B cell (primary cell): ENCODE measurements at regions not wholly inside any gene's neighbourhood (a gene's known extent, or its start where the extent isn't known, plus 50 kb on each side); places are given as distances from the start of the nearest gene placed in this dataset.

ENCODE experiments used
- ATAC-seq: fragments of 200-7000 bp; cut with Tn5 transposase; one replicate; pipeline ENCODE4 v1.10.0; 2021; ENCODE audit warnings: low read depth, mild to moderate bottlenecking, moderate number of reproducible peaks, moderate library complexity
- CTCF ChIA-PET: fragments of 350-600 bp; sonication (Branson Sonifier 250); formaldehyde crosslinking; loops from one replicate; lab custom pipeline; 2021; ENCODE audit warnings: antibody characterized with exemption, inconsistent platforms; lab: Charles Lee
- POLR2A ChIA-PET: fragments of 350-600 bp; sonication (Branson Sonifier 250); formaldehyde crosslinking; loops from one replicate; lab custom pipeline; 2021; ENCODE audit warnings: antibody characterized with exemption; lab: Charles Lee
- DNase-seq: peaks from one replicate; pipeline ENCODE4 v3.0.0; 2013
- H2AFZ ChIP-seq: 2 replicates; pipeline ENCODE4 v1.6.1; 2012; ENCODE audit warnings: mild to moderate bottlenecking, low read depth, low read length; ENCODE audit not compliant: insufficient read depth, poor library complexity, severe bottlenecking
- H3K27ac ChIP-seq, 2 donors: 1 replicate in 1 of 2; 2 replicates in 1 of 2; pipeline ENCODE4 v1.5.1; 2012 to 2013; ENCODE audit warnings: low read length in 2 of 2, mild to moderate bottlenecking in 2 of 2, moderate library complexity in 1 of 2
- H3K27me3 ChIP-seq, 4 experiments: fragments of 200-600 bp in 1 of 4; sonication (generic) in 1 of 4; replicated peaks in 1 of 4; 1 replicate in 2 of 4; 2 replicates in 2 of 4; pipeline versions ENCODE4 v1.6.1 to v1.7.0; 2013 to 2016; ENCODE audit warnings: low read length in 3 of 4, mild to moderate bottlenecking in 2 of 4, mixed read lengths in 1 of 4, moderate library complexity in 1 of 4; ENCODE audit not compliant: insufficient read depth in 4 of 4, control insufficient read depth in 3 of 4; ENCODE audit errors: control extremely low read depth in 1 of 4
- H3K36me3 ChIP-seq, 2 experiments: replicated peaks in 1 of 2; 1 replicate in 1 of 2; 2 replicates in 1 of 2; pipeline versions ENCODE4 v1.6.1 to v1.7.1; 2013; ENCODE audit warnings: low read length in 1 of 2; ENCODE audit not compliant: insufficient read depth in 2 of 2, control insufficient read depth in 1 of 2; ENCODE audit errors: control extremely low read depth in 1 of 2, extremely low read depth in 1 of 2
- H3K4me1 ChIP-seq, 2 donors: fragments of 200-600 bp in 1 of 2; sonication (generic) in 1 of 2; 1 replicate in 1 of 2; 2 replicates in 1 of 2; pipeline versions ENCODE4 v1.5.1 to v1.6.1; 2013 to 2017; ENCODE audit warnings: low read length in 2 of 2; ENCODE audit not compliant: control insufficient read depth in 2 of 2, insufficient read depth in 2 of 2
- H3K4me2 ChIP-seq: replicated peaks from 2 replicates; pipeline ENCODE3; 2012; ENCODE audit warnings: mild to moderate bottlenecking, low read depth, low read length; ENCODE audit not compliant: poor library complexity, severe bottlenecking
- H3K4me3 ChIP-seq, 5 experiments: fragments of 200-600 bp in 1 of 5; sonication (generic) in 1 of 5; 1 replicate in 3 of 5; 2 replicates in 2 of 5; pipeline versions ENCODE4 v1.5.1 to v1.7.0; 2011 to 2016; ENCODE audit warnings: low read length in 4 of 5, mild to moderate bottlenecking in 4 of 5, low read depth in 2 of 5, control low read depth in 1 of 5, moderate library complexity in 1 of 5; ENCODE audit not compliant: insufficient read depth in 1 of 5; ENCODE audit errors: control extremely low read depth in 1 of 5, extremely low read depth in 1 of 5
- H3K79me2 ChIP-seq: fragments of 200-600 bp; sonication (generic); one replicate; pipeline ENCODE4 v1.6.0; 2016; ENCODE audit warnings: low read length; ENCODE audit not compliant: control insufficient read depth, insufficient read depth
- H3K9ac ChIP-seq: fragments of 200-600 bp; sonication (generic); 2 replicates; pipeline ENCODE4 v1.6.1; 2017; ENCODE audit warnings: mild to moderate bottlenecking, low read length, moderate library complexity
- H3K9me3 ChIP-seq, 3 donors: one replicate each; pipeline versions ENCODE4 v1.6.1 to v1.7.1; 2013; ENCODE audit warnings: low read length in 2 of 3; ENCODE audit not compliant: control insufficient read depth in 2 of 3, insufficient read depth in 1 of 3; ENCODE audit errors: control extremely low read depth in 1 of 3
- H4K20me1 ChIP-seq: 2 replicates; pipeline ENCODE4 v1.6.0; 2012; ENCODE audit warnings: mild to moderate bottlenecking, low read length; ENCODE audit not compliant: insufficient read depth, control insufficient read depth, poor library complexity, severe bottlenecking
- H3K27ac Mint-ChIP-seq: one replicate; pipeline ENCODE4 v1.8.0; 2021; ENCODE audit warnings: mixed read lengths
- H3K27me3 Mint-ChIP-seq: one replicate; pipeline ENCODE4 v1.8.0; 2021; ENCODE audit warnings: mixed read lengths
- H3K4me1 Mint-ChIP-seq: one replicate; pipeline ENCODE4 v1.8.0; 2021; ENCODE audit warnings: mixed read lengths
- H3K4me3 Mint-ChIP-seq: one replicate; pipeline ENCODE4 v1.8.0; 2021; ENCODE audit warnings: mixed read lengths
- H3K9me3 Mint-ChIP-seq: one replicate; pipeline ENCODE4 v1.8.0; 2022; ENCODE audit warnings: mixed read lengths; ENCODE audit not compliant: insufficient read depth
- CTCF ChIP-seq: fragments of 200-600 bp; IDR thresholded peaks from one replicate; pipeline ENCODE4 v1.8.0; 2022; ENCODE audit warnings: antibody characterized with exemption, mild to moderate bottlenecking
- EZH2 ChIP-seq: IDR thresholded peaks from 2 replicates; pipeline ENCODE4 v1.6.1; 2012; ENCODE audit warnings: borderline replicate concordance, low read depth, mild to moderate bottlenecking, moderate library complexity, low read length; ENCODE audit not compliant: insufficient read depth, poor library complexity, severe bottlenecking
- WGBS: methylation state at CpG from one replicate; pipeline ENCODE4 v1.1.5; 2013; ENCODE audit warnings: missing lambda C conversion rate; ENCODE audit not compliant: insufficient coverage; 5-methylcytosine and 5-hydroxymethylcytosine counted together
- intact Hi-C: fragments of 100-400 bp; cut with micrococcal nuclease; formaldehyde crosslinking; loops from one replicate; pipeline ENCODE4 v1.10.0; 2022

DNA sequence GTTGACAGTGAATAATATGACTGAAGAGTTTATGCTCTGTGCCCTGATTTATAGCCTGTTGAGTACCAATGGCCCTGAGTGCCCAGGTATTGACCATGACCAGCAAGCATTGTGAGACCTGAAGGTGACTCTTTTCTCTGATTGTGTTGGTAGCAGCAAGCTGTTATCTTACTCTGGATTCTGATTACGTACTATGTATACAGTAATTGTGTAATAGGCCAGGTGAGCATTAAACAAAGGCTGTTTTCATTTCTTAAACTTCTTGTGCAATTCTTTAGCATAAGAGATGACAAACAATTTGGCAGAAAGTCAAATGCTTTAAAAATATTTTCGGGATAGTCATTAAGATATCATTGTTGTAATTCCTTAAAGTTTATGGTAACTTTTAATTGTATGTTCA is 111.7 kb upstream of the PTPRK start:
- Mint-ChIP-seq H3K27ac (no peak overlapping the region), H3K4me1 (no peaks in the 10 kb centered on the region), H3K4me3 (no peak overlapping the region), H3K9me3 (no peaks in the 10 kb centered on the region), H3K27me3 (no peaks in the 10 kb centered on the region)
- TF ChIP-seq EZH2: no peak
- no peak for TF ChIP-seq CTCF
- Histone ChIP-seq H3K4me2 (no peak overlapping the region), H2AFZ (no peak overlapping the region), H3K4me3 (no peak overlapping the region), H3K4me1 (no peaks in the 10 kb centered on the region), H3K9me3 (no peaks in the 10 kb centered on the region), H3K9ac (no peak overlapping the region), H3K27ac (no peak overlapping the region), H3K79me2 (no peaks in the 10 kb centered on the region), H4K20me1 (no peaks in the 10 kb centered on the region), H3K27me3 (no peaks in the 10 kb centered on the region), H3K36me3 (no peaks in the 10 kb centered on the region)
- intact Hi-C loops: no loop called here
- ChIA-PET POLR2A (no interaction called here), CTCF (no interaction called here)
- no CpG with 5 or more reads among the region's 2 CpGs for WGBS
- ATAC-seq (no peak), DNase-seq (no peak)

DNA sequence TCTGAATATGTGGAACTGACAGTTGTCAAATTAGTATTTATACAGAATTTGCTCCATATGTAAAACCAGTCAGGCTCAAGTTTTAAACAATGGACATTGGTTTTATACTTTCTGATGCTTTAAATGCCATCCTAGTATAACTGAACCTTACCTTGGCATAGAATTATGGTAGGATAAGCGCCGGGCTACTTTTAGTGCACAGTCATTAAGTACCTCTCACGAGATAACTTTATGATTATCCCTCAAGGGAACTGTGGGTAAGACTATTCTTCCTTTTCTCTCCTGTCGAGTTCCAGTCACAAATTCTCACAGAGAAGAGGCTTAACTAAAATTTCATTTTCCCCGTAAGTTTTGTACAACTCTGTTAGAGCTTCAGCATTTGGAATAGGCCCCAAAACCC is 110.6 kb upstream of the PTPRK start:
- Histone ChIP-seq H3K4me1 (no peaks in the 10 kb centered on the region), H3K4me3 (no peak overlapping the region), H3K27me3 (no peaks in the 10 kb centered on the region), H3K4me2 (no peak overlapping the region), H3K36me3 (no peaks in the 10 kb centered on the region), H3K9ac (no peak overlapping the region), H3K27ac (no peak overlapping the region), H2AFZ (no peak overlapping the region), H4K20me1 (no peaks in the 10 kb centered on the region), H3K79me2 (no peaks in the 10 kb centered on the region), H3K9me3 (no peaks in the 10 kb centered on the region)
- ATAC-seq (no peak), DNase-seq (no peak)
- TF ChIP-seq EZH2 (no peak), CTCF (no peak)
- H3K27me3 Mint-ChIP-seq: no peaks in the 10 kb centered on the region
- ChIA-PET CTCF (no interaction called here), POLR2A (no interaction called here)
- intact Hi-C loops: no loop called here
- H3K4me1 Mint-ChIP-seq: no peaks in the 10 kb centered on the region
- 80% methylated on average over 2 of the region's 5 CpGs for WGBS
- no peaks in the 10 kb centered on the region for H3K9me3 Mint-ChIP-seq
- H3K27ac Mint-ChIP-seq: no peak overlapping the region
- H3K4me3 Mint-ChIP-seq: no peak overlapping the region
